GM19452 (cell line): ENCODE measurements at regions not wholly inside any gene's neighbourhood (a gene's known extent, or its start where the extent isn't known, plus 50 kb on each side); places are given as distances from the start of the nearest gene placed in this dataset.
"Not testable (repeated sequence)": the region's sequence is repeated elsewhere in the genome, so short reads cannot be mapped to it uniquely, and the experiment has no call there.

Source experiments
- ATAC-seq: cut with Tn5 transposase; IDR thresholded peaks from one replicate; pipeline ENCODE4 v1.9.1; 2021; ENCODE audit not compliant: unreplicated experiment

DNA sequence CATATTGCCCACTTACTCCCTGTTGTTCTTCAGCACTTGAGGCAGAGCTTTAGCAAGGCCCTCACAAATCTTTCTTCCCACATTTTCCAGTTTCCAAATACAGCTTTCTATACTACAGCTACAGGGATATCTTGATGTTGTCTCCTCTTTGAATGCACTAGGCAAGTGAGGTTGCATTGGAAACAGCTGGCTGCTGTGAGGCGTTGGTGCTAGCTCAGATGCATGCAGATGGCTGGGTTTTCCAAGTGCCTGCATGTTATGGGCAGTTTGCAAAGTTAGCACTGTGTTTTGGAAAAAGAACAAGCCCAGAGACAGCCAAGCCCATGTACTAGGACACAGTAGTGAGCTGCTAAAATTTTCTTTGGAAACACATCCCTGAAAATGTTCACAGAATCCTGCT lies 315.1 kb upstream of the RASGEF1B start:
- no peak for ATAC-seq

DNA sequence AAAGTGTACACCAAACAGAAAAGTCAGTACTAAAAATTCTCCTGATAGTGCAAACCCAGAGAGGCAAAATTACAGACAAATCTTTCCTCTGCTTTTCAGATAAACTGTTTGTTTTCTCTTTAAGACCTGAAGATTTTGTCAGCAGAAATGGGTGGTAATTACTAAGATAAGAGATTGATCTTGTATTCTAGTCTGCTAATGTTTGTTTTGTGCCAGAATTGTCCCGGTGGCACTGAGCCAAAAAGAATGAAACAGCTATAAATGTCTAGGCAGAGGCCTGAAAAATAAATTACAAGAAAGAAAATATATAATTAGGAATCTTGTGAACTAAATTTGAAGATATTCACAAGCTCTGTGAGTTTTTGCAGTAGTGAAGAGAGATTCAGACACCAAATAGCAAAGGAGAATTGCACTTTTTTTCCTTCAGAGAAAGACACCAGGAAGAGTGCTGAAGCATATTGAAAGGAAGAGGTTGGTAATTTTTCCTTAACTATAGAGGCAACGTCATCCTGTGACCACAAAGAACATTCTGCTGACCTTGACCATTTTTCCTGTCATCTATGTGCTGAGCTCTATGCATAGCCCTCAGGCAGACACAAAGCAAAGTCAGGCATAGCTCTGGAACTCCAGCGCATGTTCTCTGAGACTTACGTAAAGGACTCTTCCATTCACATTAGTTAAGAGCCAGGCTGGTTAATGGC lies 314.5 kb upstream of the RASGEF1B start:
- no peak for ATAC-seq

DNA sequence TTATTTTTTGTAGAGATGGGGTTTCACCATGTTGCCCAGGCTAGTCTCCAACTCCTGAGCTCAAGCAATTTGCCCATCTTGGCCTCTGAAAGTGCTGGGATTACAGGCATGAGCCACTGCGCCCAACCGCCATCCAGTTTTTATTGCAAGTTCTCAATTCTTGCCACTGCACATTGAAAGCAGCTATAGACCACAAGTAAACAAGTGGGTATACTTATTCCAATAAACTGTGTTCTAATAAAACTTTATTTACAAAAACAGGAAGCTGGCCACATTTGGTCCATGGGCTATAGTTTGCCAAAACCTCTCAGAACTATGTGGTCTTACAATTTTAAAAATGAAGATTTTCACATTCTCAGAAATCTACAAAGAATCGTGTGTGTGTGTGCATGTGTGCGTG lies 313.6 kb upstream of the RASGEF1B start:
- no peak for ATAC-seq

DNA sequence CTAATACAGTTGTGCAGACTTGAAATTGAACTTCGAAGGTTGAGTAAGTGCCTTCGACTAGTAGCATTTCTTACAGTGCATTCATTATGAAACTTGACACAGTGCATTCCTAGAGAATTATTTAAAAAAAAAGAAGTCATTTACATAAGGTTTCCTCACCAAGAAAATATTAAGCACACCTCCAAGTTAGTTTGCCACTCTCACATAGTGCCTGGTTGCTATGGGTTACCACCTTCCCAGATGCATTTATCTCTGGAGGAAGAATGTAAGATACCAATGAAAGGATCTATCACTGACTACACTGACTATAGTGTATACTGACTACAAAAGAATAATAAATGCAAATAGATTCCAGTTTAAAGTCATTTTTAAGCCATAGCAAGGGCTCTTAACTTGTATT lies 311.9 kb upstream of the RASGEF1B start:
- ATAC-seq = no peak

DNA sequence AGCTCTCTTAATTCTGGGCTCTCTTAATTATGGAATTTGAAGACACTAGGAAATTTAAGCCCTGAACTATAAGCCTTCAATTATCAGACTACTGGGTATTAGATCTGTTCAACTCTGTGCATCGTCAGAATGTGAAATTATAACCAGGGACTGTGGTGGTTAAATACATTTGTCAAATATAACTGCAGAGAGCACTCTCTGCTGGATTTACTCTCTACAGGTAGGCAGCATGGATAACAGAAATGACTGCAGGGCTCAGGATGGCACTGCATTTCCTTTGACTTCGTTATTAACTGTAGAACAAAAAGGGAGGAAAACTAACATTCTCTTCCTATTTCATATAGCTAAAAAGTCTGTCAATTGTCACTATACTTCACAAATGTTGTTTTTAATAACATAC lies 310.1 kb upstream of the RASGEF1B start:
- ATAC-seq = no peak

DNA sequence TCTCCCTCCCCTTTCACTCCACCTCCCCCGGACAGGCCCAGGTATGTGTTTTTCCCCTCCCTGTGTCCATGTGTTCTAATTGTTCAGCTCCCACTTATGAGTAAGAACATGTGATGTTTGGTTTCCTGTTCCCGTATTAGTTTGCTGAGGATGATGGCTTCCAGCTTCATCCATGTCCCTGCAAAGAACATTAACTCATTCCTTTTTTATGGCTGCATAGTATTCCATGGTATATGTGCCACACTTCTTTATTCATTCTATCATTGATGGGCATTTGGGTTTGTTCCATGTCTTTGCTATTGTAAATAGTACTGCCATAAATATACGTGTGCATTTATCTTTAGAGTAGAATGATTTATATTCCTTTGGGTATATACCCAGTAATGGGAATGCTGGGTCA lies 306.0 kb upstream of the RASGEF1B start:
- ATAC-seq = not testable (repeated sequence)

DNA sequence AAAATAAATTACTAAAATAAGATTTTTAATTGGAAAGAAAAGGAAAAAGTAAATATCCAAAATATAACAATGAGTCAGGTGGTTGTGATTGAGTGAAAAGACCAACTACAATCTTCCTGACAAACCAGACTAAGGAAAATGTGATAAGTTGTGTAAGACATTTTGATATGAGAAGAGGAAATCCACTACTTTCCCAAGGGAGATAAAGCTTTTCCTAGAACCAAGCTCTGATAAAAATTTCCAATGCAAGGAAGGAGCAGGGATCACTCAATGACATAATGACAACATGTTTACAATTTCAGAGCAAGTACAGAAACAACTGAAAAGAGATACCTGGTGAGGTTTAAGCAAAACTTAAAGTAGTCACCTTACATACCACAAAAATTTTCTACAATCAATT lies 305.1 kb upstream of the RASGEF1B start:
- ATAC-seq = no peak

DNA sequence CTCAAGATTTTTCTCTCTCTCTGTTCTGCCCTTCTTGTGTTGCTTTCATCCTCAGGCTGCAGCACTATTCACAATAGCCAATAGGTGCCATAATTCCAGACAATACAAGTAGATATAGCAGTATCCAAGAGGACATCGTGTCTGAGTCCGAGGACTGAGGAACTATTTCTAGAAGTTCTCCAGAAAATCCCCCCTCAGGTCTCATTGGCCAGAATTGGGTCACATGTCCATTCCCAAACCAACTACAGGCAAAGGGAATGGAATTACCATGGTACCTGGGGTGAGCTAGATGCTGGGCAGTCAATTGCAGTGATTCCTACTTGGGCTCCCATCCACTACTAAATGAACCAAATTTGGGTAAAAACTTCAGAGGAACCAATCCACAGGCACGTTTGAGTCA lies 301.9 kb upstream of the RASGEF1B start:
- no peak for ATAC-seq

DNA sequence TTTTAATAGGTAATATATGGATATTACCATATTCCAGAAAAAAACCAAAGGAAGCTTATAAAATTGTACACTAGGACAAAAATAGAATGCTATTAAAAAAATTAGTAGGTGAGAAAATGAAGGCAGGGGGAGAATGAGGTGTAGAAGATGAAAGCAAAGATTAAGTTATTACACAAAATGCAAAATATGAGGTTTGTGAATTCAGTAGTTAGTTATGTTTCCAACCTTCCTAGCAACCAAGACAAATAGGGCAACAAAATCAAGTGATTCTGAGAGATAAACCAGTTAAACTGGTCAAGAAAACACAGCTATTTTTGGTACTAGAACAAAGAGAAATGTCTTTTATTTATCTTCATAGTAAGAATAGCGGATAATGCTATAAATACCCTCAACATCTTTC lies 300.0 kb upstream of the RASGEF1B start:
- no peak for ATAC-seq

DNA sequence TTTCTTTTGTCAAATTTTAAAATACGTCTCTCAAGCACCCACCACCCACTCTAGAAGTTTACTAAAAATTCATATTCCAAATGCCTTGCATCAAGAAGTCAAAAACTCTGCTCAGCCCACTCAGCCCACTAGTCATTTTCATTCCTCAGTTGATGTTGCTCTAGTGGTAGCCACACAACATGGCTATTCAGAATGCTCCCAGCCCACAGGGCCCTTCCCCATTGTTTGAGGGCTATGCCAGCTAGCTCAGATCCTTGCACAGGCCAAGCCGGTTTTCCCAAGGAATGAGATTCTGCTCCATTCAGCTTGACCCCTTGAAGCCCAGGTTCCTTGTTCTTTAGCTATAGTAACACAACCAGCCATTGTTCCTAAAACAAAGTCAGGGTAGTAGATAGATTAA lies 297.5 kb upstream of the RASGEF1B start:
- ATAC-seq = no peak

DNA sequence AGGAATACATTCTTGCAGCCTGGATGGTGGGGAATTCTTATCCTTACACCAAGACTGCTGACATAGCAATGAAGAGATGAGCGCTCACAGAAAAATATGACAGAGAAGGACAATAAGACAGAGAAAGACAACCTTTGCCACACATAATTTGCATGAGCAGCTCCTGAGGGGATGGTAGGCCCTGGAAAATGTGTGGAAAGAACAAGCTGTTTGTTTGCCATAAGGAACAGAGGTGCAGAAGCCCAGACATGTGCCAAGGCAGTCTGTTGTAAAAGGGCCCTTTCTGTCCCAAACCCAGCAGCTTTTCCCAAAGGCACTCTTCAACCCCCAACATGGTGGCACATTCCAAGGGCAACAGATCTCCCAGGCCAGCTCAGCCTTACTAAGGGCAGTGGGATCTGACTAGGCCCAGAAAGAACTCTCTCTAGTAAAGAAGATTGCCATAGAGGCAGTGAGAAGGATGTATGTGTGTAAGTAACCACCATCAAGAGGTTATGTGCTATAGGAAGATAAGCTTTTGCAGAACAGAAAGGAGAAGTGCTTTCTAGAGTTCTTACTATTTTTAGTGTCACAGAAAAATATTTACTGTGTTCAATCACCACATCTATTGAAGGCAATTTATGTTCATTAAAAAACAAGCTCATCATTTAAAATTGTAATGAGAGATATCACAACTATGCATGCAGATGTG lies 287.0 kb upstream of the RASGEF1B start:
- no peak for ATAC-seq

DNA sequence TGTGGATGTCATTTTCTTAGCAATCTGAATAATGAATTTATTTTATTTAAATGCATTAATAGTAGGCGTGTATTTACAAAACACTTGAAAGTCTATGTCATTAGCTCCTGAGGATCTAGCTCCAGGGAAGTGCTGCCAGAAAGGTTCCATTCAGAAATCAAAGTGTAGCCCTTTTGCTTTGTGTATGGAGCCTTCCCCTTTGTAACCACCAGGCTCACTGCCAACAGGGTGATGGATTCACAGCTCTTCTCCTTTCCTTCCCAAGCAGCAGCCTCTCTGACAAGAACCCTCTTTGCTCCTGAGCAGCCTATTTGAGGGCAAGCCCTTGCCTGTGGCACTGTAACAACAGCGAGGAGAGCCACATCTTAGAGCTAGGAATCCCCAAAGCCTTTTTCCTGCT lies 286.0 kb upstream of the RASGEF1B start:
- no peak for ATAC-seq

DNA sequence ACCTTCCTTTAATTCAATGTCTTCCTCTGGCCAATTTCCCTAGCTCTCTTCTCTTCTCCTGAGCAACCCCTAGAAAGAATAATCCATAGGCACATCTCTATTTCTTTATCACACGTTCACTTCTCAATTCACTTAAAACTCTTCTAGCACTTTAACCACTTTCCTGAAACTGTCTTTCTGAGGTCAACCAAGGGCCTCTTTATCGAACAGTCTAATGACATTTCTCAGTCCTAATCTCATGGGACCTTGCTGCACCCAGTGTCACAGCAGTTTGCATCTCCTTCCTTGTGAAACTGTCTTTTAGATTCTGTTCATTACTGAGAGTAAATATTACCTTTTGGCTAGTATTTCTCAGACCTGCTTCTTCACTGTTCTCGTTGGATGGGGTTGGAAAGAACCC lies 285.3 kb upstream of the RASGEF1B start:
- peak; percentile 97 for ATAC-seq

DNA sequence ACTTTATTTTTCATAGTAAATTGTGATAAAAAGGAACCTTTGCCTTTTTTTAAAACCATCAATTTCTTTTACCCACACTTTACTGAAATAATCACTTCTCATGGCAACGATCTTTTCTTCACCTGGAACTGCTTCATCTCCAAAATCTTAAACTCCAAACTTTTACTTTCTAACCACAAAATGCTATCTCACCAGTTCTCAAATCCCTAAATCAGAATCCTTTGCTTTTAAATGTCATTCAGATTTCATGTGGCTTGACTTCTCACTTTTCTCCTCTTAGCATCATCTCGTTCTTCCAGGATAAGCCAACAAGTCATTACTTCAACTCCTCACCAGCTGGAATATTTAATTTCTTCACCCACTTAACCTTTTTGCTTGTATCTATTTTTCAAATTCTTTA lies 284.3 kb upstream of the RASGEF1B start:
- no peak for ATAC-seq

DNA sequence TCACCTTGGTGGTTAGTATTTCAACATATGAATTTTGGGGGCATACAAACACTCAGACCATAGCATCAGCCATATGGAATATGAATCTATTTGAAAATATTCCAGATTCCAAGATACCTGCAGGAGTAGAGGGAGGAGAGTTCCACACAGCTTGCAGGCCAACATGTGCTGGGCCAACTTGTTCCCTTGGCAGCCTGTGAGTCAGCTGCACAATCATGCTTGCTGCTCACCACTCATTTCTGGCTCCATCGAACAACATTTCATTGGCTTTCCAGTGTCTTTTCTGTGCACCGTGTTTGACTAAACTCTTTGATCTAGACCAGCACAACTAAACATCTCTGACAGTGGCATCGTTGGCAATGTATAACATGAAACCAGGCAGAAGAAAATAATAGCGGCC lies 282.5 kb upstream of the RASGEF1B start:
- no peak for ATAC-seq

DNA sequence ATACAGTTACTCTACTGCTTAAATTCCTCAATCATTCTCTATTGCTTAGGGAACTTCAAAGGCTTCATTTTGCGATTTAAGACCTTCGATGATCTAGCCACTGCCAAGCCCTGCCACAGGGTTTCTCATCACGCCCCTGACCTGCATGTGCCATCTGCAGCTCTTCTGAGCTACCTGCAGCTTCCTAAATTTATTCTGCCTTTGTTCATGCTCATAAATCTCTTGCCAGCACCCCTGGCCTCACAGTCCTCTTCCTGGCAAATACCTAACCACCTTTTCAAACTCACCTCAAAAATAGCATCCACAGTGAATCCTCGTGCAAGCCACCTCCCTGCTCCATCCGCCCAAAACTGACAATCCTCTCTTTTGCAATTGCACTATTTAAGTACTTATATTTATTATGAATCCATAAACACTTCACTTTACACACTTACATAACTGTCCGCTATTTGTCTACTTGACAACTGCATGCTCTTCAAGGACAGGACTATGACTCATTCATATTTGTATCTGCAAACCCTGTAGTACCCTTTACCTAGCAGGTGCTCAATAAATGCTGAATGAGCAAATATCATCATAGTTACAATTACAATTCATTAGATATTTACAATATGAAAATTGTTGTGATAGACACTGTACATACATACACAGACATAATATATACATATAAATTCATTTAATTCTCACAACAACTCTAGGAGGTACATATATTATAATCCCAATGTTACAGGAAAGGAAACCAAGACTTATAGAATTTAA lies 280.0 kb upstream of the RASGEF1B start:
- no peak for ATAC-seq

DNA sequence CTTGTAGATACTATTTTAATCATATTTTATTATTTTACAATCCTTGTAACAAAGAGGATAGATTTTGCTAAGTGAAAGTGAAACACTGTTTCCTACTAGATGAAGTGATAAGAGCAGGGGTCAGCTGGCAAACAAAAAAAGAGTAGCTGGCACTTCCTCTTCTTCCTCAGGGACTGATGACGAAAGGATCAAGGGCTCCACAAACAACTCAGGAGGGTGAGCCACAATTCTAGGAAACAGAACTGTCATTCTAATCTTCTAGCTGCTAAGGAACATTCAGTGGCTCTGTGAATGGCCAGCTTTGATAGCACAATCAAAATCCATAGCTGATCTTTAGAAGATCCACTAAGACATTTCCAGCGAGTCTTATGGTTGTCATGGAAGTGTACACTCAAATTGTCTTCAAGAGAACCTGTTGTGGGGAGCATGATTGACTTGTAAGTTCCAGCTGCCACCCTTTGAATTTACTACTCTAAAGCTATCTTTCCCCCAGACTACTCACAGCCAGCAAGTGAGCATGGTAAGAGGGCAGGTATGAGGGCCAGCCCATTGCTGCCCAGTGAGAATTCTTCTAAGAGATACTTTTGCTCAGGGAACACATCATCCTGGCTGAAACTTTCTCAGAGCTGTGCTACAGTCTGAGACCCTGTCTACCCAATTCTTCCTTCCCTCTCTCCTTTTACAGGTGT lies 275.7 kb upstream of the RASGEF1B start:
- ATAC-seq = no peak

DNA sequence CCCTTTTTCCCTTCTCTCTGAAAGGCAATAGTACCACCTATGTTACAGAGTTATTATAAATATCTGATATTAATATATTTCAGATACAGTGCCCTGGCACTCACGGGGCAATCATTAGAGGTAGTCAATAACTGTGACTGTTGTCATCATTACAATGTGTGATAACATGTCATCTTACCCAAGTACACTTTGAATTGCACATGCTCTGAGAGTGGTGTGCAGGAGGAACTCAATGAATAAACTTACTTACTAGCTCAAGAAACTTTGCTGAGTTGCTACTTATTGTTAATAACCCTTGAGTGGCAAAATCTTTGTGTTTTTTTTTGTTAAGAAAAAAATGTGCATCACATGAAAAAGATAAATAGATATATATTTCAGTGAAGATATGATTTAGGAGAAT lies 275.1 kb upstream of the RASGEF1B start:
- ATAC-seq = no peak

DNA sequence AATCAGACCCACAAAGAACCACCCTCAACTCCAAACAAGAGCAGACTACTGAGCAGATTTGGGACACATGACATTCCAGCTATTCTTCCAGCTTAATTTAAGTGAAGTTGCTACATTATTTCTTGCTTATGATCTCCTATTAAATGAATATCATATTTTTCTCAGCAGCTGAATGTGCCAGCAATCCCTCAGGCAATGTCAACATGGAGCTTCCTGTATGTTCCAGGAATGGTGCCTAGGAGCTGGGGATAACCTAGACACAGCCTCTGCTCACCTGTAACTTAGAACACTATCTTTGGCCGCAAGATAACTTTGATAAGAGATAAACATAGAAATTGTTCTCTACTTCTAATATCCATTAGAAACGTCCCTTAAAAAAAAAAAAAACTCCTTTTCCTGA lies 274.4 kb upstream of the RASGEF1B start:
- ATAC-seq = no peak

DNA sequence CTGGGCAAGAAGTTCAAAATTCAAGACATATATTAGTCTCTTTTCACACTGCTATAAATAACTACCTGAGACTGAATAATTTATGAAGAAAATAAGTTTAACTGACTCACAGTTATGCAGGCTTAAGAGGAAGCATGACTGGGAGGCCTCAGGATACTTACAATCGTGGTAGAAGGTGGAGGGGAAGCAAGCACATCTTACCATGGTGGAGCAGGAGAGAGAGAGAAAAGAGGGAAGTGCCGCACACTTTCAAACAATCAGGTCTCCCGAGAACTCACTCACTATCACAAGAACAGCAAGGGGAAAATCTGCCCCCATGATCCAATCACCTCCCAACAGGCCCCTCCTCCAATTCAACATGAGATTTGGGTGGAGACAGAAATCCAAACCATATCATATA lies 273.3 kb upstream of the RASGEF1B start:
- no peak for ATAC-seq

DNA sequence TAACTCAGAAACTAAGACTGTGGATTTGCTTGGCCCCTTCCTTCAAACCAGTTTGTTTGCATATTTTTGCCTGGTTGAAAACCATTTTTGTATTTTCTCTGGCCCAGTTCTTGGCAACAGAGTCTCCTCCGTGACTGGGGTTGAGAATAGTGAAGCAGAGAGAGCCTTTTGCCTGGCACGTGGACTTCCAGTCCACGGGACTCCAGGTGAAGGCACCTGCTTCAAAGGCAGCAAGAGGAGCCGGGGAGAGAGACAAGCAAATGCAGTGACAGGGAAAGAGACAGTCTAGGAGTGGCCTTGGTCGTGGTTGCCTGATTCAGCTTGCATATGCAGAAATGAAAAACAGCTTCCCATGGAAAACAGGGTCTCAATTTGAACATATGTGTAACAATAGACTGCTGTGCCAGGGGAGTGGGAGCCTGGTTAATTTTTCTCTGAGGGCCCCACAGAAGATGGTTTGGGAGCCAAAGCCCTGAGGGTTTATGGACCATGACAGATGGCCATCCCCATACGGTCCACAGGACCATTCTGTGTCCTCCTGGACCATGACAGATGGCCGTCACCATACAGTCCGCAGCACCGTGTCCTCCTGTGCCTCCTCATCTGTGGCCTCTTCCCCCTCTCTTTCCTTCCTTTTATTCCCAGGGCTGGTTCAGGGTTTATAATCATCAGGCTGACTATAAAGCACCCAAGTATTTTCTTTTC lies 272.2 kb upstream of the RASGEF1B start:
- no peak for ATAC-seq
